Ascending aorta (tissue), 2 donors: ENCODE measurements at regions not wholly inside any gene's neighbourhood (a gene's known extent, or its start where the extent isn't known, plus 50 kb on each side); places are given as distances from the start of the nearest gene placed in this dataset.
"Not testable (repeated sequence)": the region's sequence is repeated elsewhere in the genome, so short reads cannot be mapped to it uniquely, and the experiment has no call there.

ENCODE experiments used
- DNase-seq, 2 donors: peaks; one replicate each; pipeline ENCODE4 v3.0.0-alpha.2; 2019; ENCODE audit warnings: low spot score in 2 of 2
- H3K27ac ChIP-seq, 2 donors: fragments of 200-600 bp; sonication (generic); one replicate each; pipeline ENCODE4 v1.5.1; 2016 to 2017; ENCODE audit warnings: mild to moderate bottlenecking in 1 of 2
- H3K27me3 ChIP-seq: fragments of 200-600 bp; sonication (generic); one replicate; pipeline ENCODE4 v1.5.1; 2017
- H3K36me3 ChIP-seq, 2 donors: fragments of 200-600 bp; sonication (generic); one replicate each; pipeline ENCODE4 v1.5.1; 2016
- H3K4me1 ChIP-seq, 2 donors: fragments of 200-600 bp; sonication (generic); one replicate each; pipeline ENCODE4 v1.5.1; 2016 to 2017; ENCODE audit warnings: mild to moderate bottlenecking in 1 of 2
- H3K4me3 ChIP-seq, 2 donors: fragments of 200-600 bp; sonication (generic); one replicate each; pipeline ENCODE4 v1.5.1; 2016 to 2017; ENCODE audit warnings: mild to moderate bottlenecking in 1 of 2
- H3K9me3 ChIP-seq, 2 donors: fragments of 200-600 bp; sonication (generic); one replicate each; pipeline ENCODE4 v1.5.1; 2016
- CTCF ChIP-seq, 3 experiments: fragments of 200-600 bp in 2 of 3; fragments of 450-650 bp in 1 of 3; sonication (generic) in 2 of 3; IDR thresholded peaks; one replicate each; pipeline ENCODE4 v1.5.1; 2016 to 2019; ENCODE audit warnings: antibody characterized with exemption in 3 of 3, mild to moderate bottlenecking in 1 of 3, moderate library complexity in 1 of 3
- intact Hi-C: fragments of 100-400 bp; cut with DNase I; formaldehyde crosslinking; loops from one replicate; pipeline ENCODE4 v1.15.1; 2023

GRCh38 chr4:148634476-148634875, 192.3 kb upstream of the NR3C2 start:
- H3K4me3 ChIP-seq, result no peak overlapping the region
- no peak for TF ChIP-seq CTCF (IDR thresholded peaks at IDR 0.05)
- H3K9me3 ChIP-seq, result no peaks in the 10 kb centered on the region
- no peaks in the 10 kb centered on the region for H3K4me1 ChIP-seq
- intact Hi-C loops, result no loop called here
- no peak for DNase-seq
- H3K36me3 ChIP-seq, result no peaks in the 10 kb centered on the region
- no peaks in the 10 kb centered on the region for H3K27me3 ChIP-seq
- no peak overlapping the region for H3K27ac ChIP-seq

- Histone ChIP-seq H3K36me3 (no peaks in the 10 kb centered on the region), H3K4me1 (no peaks in the 10 kb centered on the region), H3K27me3 (no peaks in the 10 kb centered on the region), H3K4me3 (no peak overlapping the region), H3K27ac (no peak overlapping the region), H3K9me3 (no peaks in the 10 kb centered on the region)
- no peak for DNase-seq
- intact Hi-C loops, result no loop called here
- TF ChIP-seq CTCF (IDR thresholded peaks at IDR 0.05), result no peak
Observed at GRCh38 chr4:148633720-148634119, 191.5 kb upstream of the NR3C2 start.

GRCh38 chr4:148632476-148632875, 190.3 kb upstream of the NR3C2 start:
- no peak for DNase-seq
- Histone ChIP-seq H3K27ac (no peak overlapping the region), H3K9me3 (no peaks in the 10 kb centered on the region), H3K27me3 (no peaks in the 10 kb centered on the region), H3K4me1 (no peaks in the 10 kb centered on the region), H3K4me3 (no peak overlapping the region), H3K36me3 (no peaks in the 10 kb centered on the region)
- intact Hi-C loops, result no loop called here
- TF ChIP-seq CTCF (IDR thresholded peaks at IDR 0.05), result no peak

- intact Hi-C loops, result no loop called here
- Histone ChIP-seq H3K4me1 (no peaks in the 10 kb centered on the region), H3K9me3 (no peaks in the 10 kb centered on the region), H3K27ac (no peak overlapping the region), H3K27me3 (no peaks in the 10 kb centered on the region), H3K36me3 (no peaks in the 10 kb centered on the region), H3K4me3 (no peak overlapping the region)
- DNase-seq, result no peak
- no peak for TF ChIP-seq CTCF (IDR thresholded peaks at IDR 0.05)
Observed at GRCh38 chr4:148630051-148630450, 187.8 kb upstream of the NR3C2 start.

GRCh38 chr4:148618856-148619255, 176.6 kb upstream of the NR3C2 start:
- Histone ChIP-seq H3K27me3 (no peaks in the 10 kb centered on the region), H3K9me3 (no peaks in the 10 kb centered on the region), H3K36me3 (no peaks in the 10 kb centered on the region), H3K4me1 (no peaks in the 10 kb centered on the region), H3K4me3 (no peak overlapping the region), H3K27ac (no peak overlapping the region)
- intact Hi-C loops, result no loop called here
- TF ChIP-seq CTCF (IDR thresholded peaks at IDR 0.05), result no peak
- no peak for DNase-seq

GRCh38 chr4:148608968-148609367, 166.8 kb upstream of the NR3C2 start:
- intact Hi-C loops, result no loop called here
- Histone ChIP-seq H3K4me3 (no peak overlapping the region), H3K27ac (no peak overlapping the region), H3K9me3 (peaks cover 0 to 5% of the 10 kb centered on the region in 2 donors), H3K36me3 (no peaks in the 10 kb centered on the region), H3K4me1 (no peaks in the 10 kb centered on the region), H3K27me3 (no peaks in the 10 kb centered on the region)
- no peak for TF ChIP-seq CTCF (IDR thresholded peaks at IDR 0.05)
- no peak for DNase-seq

GRCh38 chr4:148598418-148599207, 156.4 kb upstream of the NR3C2 start:
- H3K27me3 ChIP-seq, H3K4me1 ChIP-seq, H3K27ac ChIP-seq, intact Hi-C loops, DNase-seq, H3K4me3 ChIP-seq, H3K36me3 ChIP-seq: not testable (repeated sequence)
- H3K9me3 ChIP-seq, result peaks cover 0 to 14% of the 10 kb centered on the region in 2 donors
